ENCODE measurements at regions not wholly inside any gene's neighbourhood (a gene's known extent, or its start where the extent isn't known, plus 50 kb on each side); places are given as distances from the start of the nearest gene placed in this dataset.
"Not testable (repeated sequence)": the region's sequence is repeated elsewhere in the genome, so short reads cannot be mapped to it uniquely, and the experiment has no call there.

DNA sequence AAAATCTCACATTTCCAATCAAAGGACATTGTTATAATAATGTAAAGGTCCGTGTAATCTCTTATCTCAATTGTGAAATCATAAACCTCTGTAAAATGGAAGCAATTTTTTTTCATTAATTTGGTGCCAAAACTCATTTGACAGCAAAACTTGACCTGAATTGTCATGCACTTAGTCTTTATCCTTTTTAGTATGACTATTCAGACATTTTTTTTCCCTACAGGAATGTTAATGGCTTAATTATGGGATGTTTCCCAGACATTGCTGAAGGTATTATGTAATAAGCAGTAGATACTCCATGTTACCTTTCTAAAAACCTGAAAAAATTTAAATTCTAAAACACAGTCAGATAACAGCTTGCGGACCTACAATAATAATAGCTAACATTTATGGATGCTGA is 228.9 kb downstream of the LHFPL1 start:
- Mint-ChIP-seq H3K27ac (no peak overlapping the region), H3K9me3 (no peaks in the 10 kb centered on the region), H3K36me3 (ENCODE audit: low read depth) (no peaks in the 10 kb centered on the region), H3K4me1 (no peaks in the 10 kb centered on the region), H3K27me3 (no peaks in the 10 kb centered on the region), H3K4me3 (no peak overlapping the region)
- no peak for ATAC-seq (replicated peaks)

DNA sequence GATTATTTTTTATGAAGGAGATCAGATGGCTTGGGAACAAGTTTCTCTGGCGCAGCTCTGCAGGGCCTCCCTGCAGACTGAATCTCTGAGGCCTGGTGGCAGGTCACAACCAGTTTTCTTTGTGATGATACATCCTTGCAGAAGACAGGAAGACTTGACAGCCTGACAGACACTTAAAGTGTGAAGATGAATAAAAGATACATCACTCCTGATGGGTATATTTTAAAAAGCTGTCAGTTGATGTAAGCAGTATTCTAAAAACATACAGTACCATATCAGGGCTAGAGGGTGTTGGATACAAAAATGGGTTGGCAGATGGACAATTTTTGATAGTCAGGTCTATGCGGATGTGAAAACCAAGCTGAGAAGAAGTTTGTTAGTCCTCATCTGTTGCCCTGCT is 239.5 kb downstream of the LHFPL1 start:
- Mint-ChIP-seq H3K27ac (no peak overlapping the region), H3K27me3 (no peaks in the 10 kb centered on the region)
- ATAC-seq (replicated peaks), result no peak

DNA sequence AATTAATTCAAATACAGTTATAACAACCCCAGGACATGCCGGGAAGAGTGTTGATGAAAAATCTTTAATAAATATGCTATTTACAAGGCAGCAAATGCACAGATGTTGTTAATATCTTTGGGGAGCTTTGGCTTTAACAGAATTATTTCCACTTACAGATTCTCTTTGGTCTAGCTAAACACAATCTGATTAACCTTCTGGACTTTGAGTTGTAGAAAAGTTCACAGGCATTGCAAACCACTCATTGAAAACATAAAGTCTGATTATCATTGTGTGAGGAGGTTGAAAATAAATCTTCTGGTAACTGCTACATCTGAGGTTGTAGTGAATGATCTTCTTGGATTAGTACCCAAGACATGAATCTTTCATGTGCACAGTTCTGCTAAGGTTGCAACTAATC is 255.6 kb downstream of the LHFPL1 start:
- Mint-ChIP-seq H3K27me3 (no peaks in the 10 kb centered on the region), H3K4me3 (no peak overlapping the region), H3K27ac (no peak overlapping the region), H3K36me3 (ENCODE audit: low read depth) (no peaks in the 10 kb centered on the region), H3K9me3 (no peaks in the 10 kb centered on the region), H3K4me1 (no peaks in the 10 kb centered on the region)
- ATAC-seq (replicated peaks), result no peak

More for the DNA sequence above, 239.5 kb downstream of the LHFPL1 start:
- no peak overlapping the region for H3K4me3 Mint-ChIP-seq
- H3K36me3 Mint-ChIP-seq (ENCODE audit: low read depth), result no peaks in the 10 kb centered on the region
- H3K9me3 Mint-ChIP-seq, result no peaks in the 10 kb centered on the region
- H3K4me1 Mint-ChIP-seq, result no peaks in the 10 kb centered on the region

DNA sequence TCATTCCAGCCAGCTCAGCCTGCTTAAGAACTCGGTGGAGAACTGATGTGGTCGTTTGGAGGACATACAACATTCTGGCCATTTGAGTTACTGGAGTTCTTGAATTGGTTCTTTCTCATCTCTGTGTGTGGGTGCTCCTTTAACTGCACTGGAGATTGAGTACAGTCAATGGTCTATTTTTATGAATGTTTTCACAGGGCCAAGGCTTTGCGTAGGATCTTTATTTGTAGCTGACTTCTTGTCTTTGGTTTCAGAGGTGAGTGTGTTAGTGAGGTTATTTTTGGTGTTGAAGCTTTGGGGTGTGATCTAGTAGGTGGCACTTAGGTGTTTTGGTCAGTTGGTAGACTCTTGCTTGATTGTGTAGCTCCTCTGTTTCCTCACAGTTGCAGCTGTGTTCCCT is 288.4 kb downstream of the LHFPL1 start:
- no peaks in the 10 kb centered on the region for H3K9me3 Mint-ChIP-seq
- no peak overlapping the region for H3K4me3 Mint-ChIP-seq
- H3K27me3 Mint-ChIP-seq, result no peaks in the 10 kb centered on the region
- H3K4me1 Mint-ChIP-seq, result no peaks in the 10 kb centered on the region
- ATAC-seq (replicated peaks), result no peak
- H3K36me3 Mint-ChIP-seq (ENCODE audit: low read depth), result no peaks in the 10 kb centered on the region
- no peak overlapping the region for H3K27ac Mint-ChIP-seq

GRCh38 chrX:112381649-112382298 is 298.0 kb downstream of the LHFPL1 start:
- H3K4me1 Mint-ChIP-seq; H3K36me3 Mint-ChIP-seq (ENCODE audit: low read depth); ATAC-seq (replicated peaks); H3K27me3 Mint-ChIP-seq; H3K9me3 Mint-ChIP-seq; H3K4me3 Mint-ChIP-seq; H3K27ac Mint-ChIP-seq: not testable (repeated sequence)

- no peak for ATAC-seq (replicated peaks)
- no peak overlapping the region for H3K27ac Mint-ChIP-seq
- H3K27me3 Mint-ChIP-seq, result no peaks in the 10 kb centered on the region
- no peaks in the 10 kb centered on the region for H3K9me3 Mint-ChIP-seq
- H3K4me3 Mint-ChIP-seq, result no peak overlapping the region
- no peaks in the 10 kb centered on the region for H3K4me1 Mint-ChIP-seq
- no peaks in the 10 kb centered on the region for H3K36me3 Mint-ChIP-seq (ENCODE audit: low read depth)
Measured at GRCh38 chrX:112380541-112381278, 298.1 kb upstream of the TRPC5 start.

DNA sequence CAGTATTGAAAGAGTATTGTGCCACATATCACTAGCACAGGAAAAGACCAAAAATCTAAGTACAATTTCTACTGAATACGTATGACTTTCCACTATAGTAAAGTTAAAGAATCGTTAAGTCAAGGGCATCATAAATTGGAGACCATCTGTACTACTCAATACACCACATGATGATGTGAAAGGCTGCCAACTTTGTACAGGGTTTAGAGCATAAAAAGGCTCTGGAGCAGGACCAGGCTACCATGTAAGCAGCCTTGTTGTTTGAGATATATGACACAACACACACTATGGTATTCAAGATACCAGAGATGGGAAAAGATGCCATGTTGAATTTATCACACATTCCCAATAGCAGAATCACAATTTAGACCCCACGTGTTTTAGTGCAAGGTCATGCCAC is 294.9 kb upstream of the TRPC5 start:
- H3K36me3 Mint-ChIP-seq (ENCODE audit: low read depth), result no peaks in the 10 kb centered on the region

GRCh38 chrX:112368371-112368770 is 285.8 kb upstream of the TRPC5 start:
- no peak overlapping the region for H3K27ac Mint-ChIP-seq
- no peaks in the 10 kb centered on the region for H3K27me3 Mint-ChIP-seq
- no peak overlapping the region for H3K4me3 Mint-ChIP-seq
- H3K4me1 Mint-ChIP-seq, result no peaks in the 10 kb centered on the region
- no peak for ATAC-seq (replicated peaks)
- H3K36me3 Mint-ChIP-seq (ENCODE audit: low read depth), result no peaks in the 10 kb centered on the region
- peaks cover 4% of the 10 kb centered on the region for H3K9me3 Mint-ChIP-seq

More for the DNA sequence above, 294.9 kb upstream of the TRPC5 start:
- ATAC-seq (replicated peaks), result no peak
- Mint-ChIP-seq H3K4me1 (no peaks in the 10 kb centered on the region), H3K27me3 (no peaks in the 10 kb centered on the region), H3K9me3 (no peaks in the 10 kb centered on the region), H3K27ac (no peak overlapping the region), H3K4me3 (no peak overlapping the region)

- Mint-ChIP-seq H3K27me3 (no peaks in the 10 kb centered on the region), H3K4me3 (no peak overlapping the region), H3K4me1 (no peaks in the 10 kb centered on the region), H3K27ac (no peak overlapping the region), H3K9me3 (peaks cover 4% of the 10 kb centered on the region), H3K36me3 (ENCODE audit: low read depth) (no peaks in the 10 kb centered on the region)
- ATAC-seq (replicated peaks), result no peak
Measured at GRCh38 chrX:112367065-112367464, 284.5 kb upstream of the TRPC5 start.

GRCh38 chrX:112359906-112360305 is 277.3 kb upstream of the TRPC5 start:
- no peaks in the 10 kb centered on the region for H3K4me1 Mint-ChIP-seq
- no peak overlapping the region for H3K4me3 Mint-ChIP-seq
- H3K36me3 Mint-ChIP-seq (ENCODE audit: low read depth), result no peaks in the 10 kb centered on the region
- H3K27ac Mint-ChIP-seq, result no peak overlapping the region
- H3K27me3 Mint-ChIP-seq, result no peaks in the 10 kb centered on the region
- peaks cover under 1% of the 10 kb centered on the region for H3K9me3 Mint-ChIP-seq
- ATAC-seq (replicated peaks), result no peak

DNA sequence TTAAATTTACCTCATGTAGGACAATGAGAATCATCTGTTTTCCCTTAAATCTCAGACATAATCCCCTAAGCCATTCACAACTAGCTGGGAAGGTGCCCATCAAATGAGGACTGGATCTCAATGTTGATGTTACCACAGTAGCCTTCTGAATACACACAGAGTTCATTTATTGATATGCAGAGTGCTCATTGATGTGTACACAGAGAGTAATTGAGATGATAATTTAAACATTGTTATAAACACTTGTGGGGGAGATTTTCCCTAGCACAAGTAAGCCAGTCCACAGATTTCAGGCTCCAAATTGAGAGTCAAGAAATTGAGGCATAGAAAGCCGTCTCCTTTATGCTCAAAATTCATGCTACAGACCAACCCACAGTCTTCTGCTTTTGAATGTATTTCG is 273.4 kb upstream of the TRPC5 start:
- ATAC-seq (replicated peaks), result no peak
- Mint-ChIP-seq H3K27me3 (no peaks in the 10 kb centered on the region), H3K4me1 (no peaks in the 10 kb centered on the region), H3K9me3 (no peaks in the 10 kb centered on the region), H3K36me3 (ENCODE audit: low read depth) (no peaks in the 10 kb centered on the region), H3K27ac (no peak overlapping the region), H3K4me3 (no peak overlapping the region)

DNA sequence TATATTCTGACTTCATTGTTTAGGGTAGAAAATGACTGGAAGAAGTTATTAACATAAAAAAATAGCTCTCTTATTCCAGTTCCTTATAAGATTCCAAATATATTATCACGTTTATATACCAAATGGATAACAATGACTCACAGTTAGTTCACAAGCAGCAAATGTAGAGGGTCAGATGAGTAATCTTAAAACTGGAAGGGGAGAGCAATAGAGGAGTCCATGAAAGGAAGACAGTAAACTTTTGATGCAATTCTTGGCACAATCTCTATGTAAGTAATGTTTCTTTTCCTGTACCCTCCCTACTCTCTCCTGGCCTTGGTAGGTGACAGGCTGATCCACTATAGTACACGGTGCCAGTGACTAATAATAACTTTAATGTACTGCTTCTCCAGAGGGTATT is 259.0 kb upstream of the TRPC5 start:
- H3K27ac Mint-ChIP-seq, result no peak overlapping the region
- H3K4me1 Mint-ChIP-seq, result no peaks in the 10 kb centered on the region
- no peak overlapping the region for H3K4me3 Mint-ChIP-seq
- H3K27me3 Mint-ChIP-seq, result no peaks in the 10 kb centered on the region
- no peak for ATAC-seq (replicated peaks)
- peaks cover 4% of the 10 kb centered on the region for H3K9me3 Mint-ChIP-seq
- H3K36me3 Mint-ChIP-seq (ENCODE audit: low read depth), result no peaks in the 10 kb centered on the region

- Mint-ChIP-seq H3K9me3 (no peaks in the 10 kb centered on the region), H3K4me3 (no peak overlapping the region), H3K27me3 (no peaks in the 10 kb centered on the region), H3K4me1 (no peaks in the 10 kb centered on the region), H3K27ac (no peak overlapping the region), H3K36me3 (ENCODE audit: low read depth) (no peaks in the 10 kb centered on the region)
- no peak for ATAC-seq (replicated peaks)
Measured at GRCh38 chrX:112313201-112313600, 230.6 kb upstream of the TRPC5 start.

- Mint-ChIP-seq H3K4me1 (no peaks in the 10 kb centered on the region), H3K27ac (no peak overlapping the region), H3K4me3 (no peak overlapping the region), H3K27me3 (no peaks in the 10 kb centered on the region), H3K9me3 (no peaks in the 10 kb centered on the region), H3K36me3 (ENCODE audit: low read depth) (no peaks in the 10 kb centered on the region)
- no peak for ATAC-seq (replicated peaks)
Measured at GRCh38 chrX:112306027-112306426, 223.5 kb upstream of the TRPC5 start.

- Mint-ChIP-seq H3K9me3 (no peaks in the 10 kb centered on the region), H3K4me1 (no peaks in the 10 kb centered on the region), H3K27me3 (no peaks in the 10 kb centered on the region), H3K4me3 (no peak overlapping the region), H3K36me3 (ENCODE audit: low read depth) (no peaks in the 10 kb centered on the region), H3K27ac (no peak overlapping the region)
- no peak for ATAC-seq (replicated peaks)
Measured at GRCh38 chrX:112279940-112280339, 197.4 kb upstream of the TRPC5 start.

Measured in activated T-helper 17 cell treated with anti-CD3 and anti-CD28 coated beads, Interleukin-2, amount 50 U/mL, for 72 hours (primary cell).